Vagina (tissue), 2 donors: ENCODE measurements at regions not wholly inside any gene's neighbourhood (a gene's known extent, or its start where the extent isn't known, plus 50 kb on each side); places are given as distances from the start of the nearest gene placed in this dataset.
A peak's percentile ranks its signal among the peaks of the same experiment; 100 is the strongest.

Experiments
- CTCF ChIP-seq, 3 experiments: fragments of 450-650 bp in 2 of 3; fragments of 200-600 bp in 1 of 3; sonication (generic) in 1 of 3; IDR thresholded peaks; one replicate each; pipeline ENCODE4 v1.5.1; 2017 to 2019; ENCODE audit warnings: antibody characterized with exemption in 3 of 3, mild to moderate bottlenecking in 2 of 3, moderate library complexity in 2 of 3
- POLR2A ChIP-seq, 2 donors: fragments of 450-650 bp; IDR thresholded peaks; one replicate each; pipeline ENCODE4 v1.6.1; 2017; ENCODE audit warnings: antibody characterized with exemption in 2 of 2, mild to moderate bottlenecking in 2 of 2, moderate library complexity in 2 of 2

GRCh38 chr2:145186303-145186702 is 666.4 kb upstream of the ZEB2 start:
- TF ChIP-seq CTCF (IDR thresholded peaks at IDR 0.05) (peak in 1 of 3 experiments; percentile 31), POLR2A (IDR thresholded peaks at IDR 0.05) (no peak)
